ENCODE measurements at regions not wholly inside any gene's neighbourhood (a gene's known extent, or its start where the extent isn't known, plus 50 kb on each side); places are given as distances from the start of the nearest gene placed in this dataset.
A peak's percentile ranks its signal among the peaks of the same experiment; 100 is the strongest.

- WGBS, 2 donors, result 81 to 93% methylated on average over 3 of the region's 3 CpGs
- Histone ChIP-seq H3K27ac (ENCODE audit: low read depth in 1 of 2, low read length in 1 of 2) (no peak overlapping the region), H3K9me3 (ENCODE audit: control insufficient read depth in 4 of 4, insufficient read depth in 3 of 4, low read length in 3 of 4) (no peaks in the 10 kb centered on the region), H3K4me1 (ENCODE audit: control insufficient read depth in 5 of 5, insufficient read depth in 5 of 5, low read length in 5 of 5) (no peaks in the 10 kb centered on the region), H3K36me3 (ENCODE audit: control insufficient read depth in 4 of 4, insufficient read depth in 4 of 4, low read length in 4 of 4) (no peaks in the 10 kb centered on the region), H3K9ac (ENCODE audit: insufficient read depth in 1 of 2, low read length in 2 of 2) (no peak overlapping the region), H3K27me3 (ENCODE audit: control insufficient read depth in 3 of 3, insufficient read depth in 3 of 3, low read length in 2 of 3) (peaks cover 0 to 9% (median 0%) of the 10 kb centered on the region in 3 donors), H3K4me3 (no peak overlapping the region)
- no peak for TF ChIP-seq CTCF (IDR thresholded peaks at IDR 0.05; ENCODE audit: control extremely low read depth, extremely low read depth)
- DNase-seq (no peak), ATAC-seq (ENCODE audit: insufficient read depth, low FRiP score) (no peak)
These were observed 388.0 kb downstream of the SETD4 start for GRCh38 chr21:35672313-35672712.

GRCh38 chr21:35664683-35665082, 395.6 kb downstream of the SETD4 start:
- Histone ChIP-seq H3K4me3 (no peak overlapping the region), H3K27ac (ENCODE audit: low read depth in 1 of 2, low read length in 1 of 2) (no peak overlapping the region), H3K36me3 (ENCODE audit: control insufficient read depth in 4 of 4, insufficient read depth in 4 of 4, low read length in 4 of 4) (no peaks in the 10 kb centered on the region), H3K9ac (ENCODE audit: insufficient read depth in 1 of 2, low read length in 2 of 2) (no peak overlapping the region), H3K9me3 (ENCODE audit: control insufficient read depth in 4 of 4, insufficient read depth in 3 of 4, low read length in 3 of 4) (no peaks in the 10 kb centered on the region), H3K4me1 (ENCODE audit: control insufficient read depth in 5 of 5, insufficient read depth in 5 of 5, low read length in 5 of 5) (no peaks in the 10 kb centered on the region), H3K27me3 (ENCODE audit: control insufficient read depth in 3 of 3, insufficient read depth in 3 of 3, low read length in 2 of 3) (no peaks in the 10 kb centered on the region)
- DNase-seq (no peak), ATAC-seq (ENCODE audit: insufficient read depth, low FRiP score) (no peak)
- WGBS, 2 donors, result 78 to 83% methylated on average over 3 of the region's 3 CpGs
- no peak for TF ChIP-seq CTCF (IDR thresholded peaks at IDR 0.05; ENCODE audit: control extremely low read depth, extremely low read depth)

- ATAC-seq (ENCODE audit: insufficient read depth, low FRiP score) (no peak), DNase-seq (no peak)
- Histone ChIP-seq H3K4me1 (ENCODE audit: control insufficient read depth in 5 of 5, insufficient read depth in 5 of 5, low read length in 5 of 5) (no peaks in the 10 kb centered on the region), H3K9ac (ENCODE audit: insufficient read depth in 1 of 2, low read length in 2 of 2) (no peak overlapping the region), H3K9me3 (ENCODE audit: control insufficient read depth in 4 of 4, insufficient read depth in 3 of 4, low read length in 3 of 4) (no peaks in the 10 kb centered on the region), H3K27ac (ENCODE audit: low read depth in 1 of 2, low read length in 1 of 2) (no peak overlapping the region), H3K36me3 (ENCODE audit: control insufficient read depth in 4 of 4, insufficient read depth in 4 of 4, low read length in 4 of 4) (no peaks in the 10 kb centered on the region), H3K4me3 (no peak overlapping the region), H3K27me3 (ENCODE audit: control insufficient read depth in 3 of 3, insufficient read depth in 3 of 3, low read length in 2 of 3) (no peaks in the 10 kb centered on the region)
- WGBS, 2 donors, result 74 to 84% methylated on average over 4 of the region's 4 CpGs
- no peak for TF ChIP-seq CTCF (IDR thresholded peaks at IDR 0.05; ENCODE audit: control extremely low read depth, extremely low read depth)
These were observed 396.3 kb downstream of the SETD4 start for GRCh38 chr21:35663856-35664606.

GRCh38 chr21:35658242-35658641, 402.1 kb downstream of the SETD4 start:
- Histone ChIP-seq H3K9me3 (ENCODE audit: control insufficient read depth in 4 of 4, insufficient read depth in 3 of 4, low read length in 3 of 4) (no peaks in the 10 kb centered on the region), H3K4me3 (no peak overlapping the region), H3K27ac (ENCODE audit: low read depth in 1 of 2, low read length in 1 of 2) (no peak overlapping the region), H3K4me1 (ENCODE audit: control insufficient read depth in 5 of 5, insufficient read depth in 5 of 5, low read length in 5 of 5) (no peaks in the 10 kb centered on the region), H3K36me3 (ENCODE audit: control insufficient read depth in 4 of 4, insufficient read depth in 4 of 4, low read length in 4 of 4) (no peaks in the 10 kb centered on the region), H3K27me3 (ENCODE audit: control insufficient read depth in 3 of 3, insufficient read depth in 3 of 3, low read length in 2 of 3) (no peaks in the 10 kb centered on the region), H3K9ac (ENCODE audit: insufficient read depth in 1 of 2, low read length in 2 of 2) (no peak overlapping the region)
- ATAC-seq (ENCODE audit: insufficient read depth, low FRiP score) (no peak), DNase-seq (peak in 1 of 3 donors; percentile 24)
- no peak for TF ChIP-seq CTCF (IDR thresholded peaks at IDR 0.05; ENCODE audit: control extremely low read depth, extremely low read depth)
- WGBS, 2 donors, result 21 to 36% methylated on average over 3 of the region's 3 CpGs
